OCI-LY1 (cell line): ENCODE measurements at regions not wholly inside any gene's neighbourhood (a gene's known extent, or its start where the extent isn't known, plus 50 kb on each side); places are given as distances from the start of the nearest gene placed in this dataset.

Experiments used
- H2AFZ ChIP-seq: fragments of 200-600 bp; sonication (generic), shearing (Covaris generic); 2 replicates; pipeline ENCODE4 v1.6.0; 2014; ENCODE audit warnings: antibody characterized with exemption, mild to moderate bottlenecking, low read length
- H3F3A ChIP-seq: fragments of 200-600 bp; sonication (generic), shearing (Covaris generic); 2 replicates; pipeline ENCODE4 v1.6.0; 2014; ENCODE audit warnings: mild to moderate bottlenecking, antibody characterized with exemption, low read length, moderate library complexity; ENCODE audit not compliant: insufficient read depth
- H3K27ac ChIP-seq: fragments of 200-600 bp; sonication (generic); 2 replicates; pipeline ENCODE4 v1.5.1; 2014; ENCODE audit warnings: low read length, mixed run types, mild to moderate bottlenecking, low read depth; ENCODE audit not compliant: poor library complexity, severe bottlenecking
- H3K27me3 ChIP-seq: fragments of 200-600 bp; sonication (generic); 2 replicates; pipeline ENCODE4 v1.6.0; 2014; ENCODE audit warnings: antibody characterized with exemption, mild to moderate bottlenecking, low read length, moderate library complexity; ENCODE audit not compliant: insufficient read depth
- H3K36me3 ChIP-seq: fragments of 200-600 bp; sonication (generic); 2 replicates; pipeline ENCODE4 v1.6.1; 2014; ENCODE audit warnings: mild to moderate bottlenecking, antibody characterized with exemption, low read length, moderate library complexity, mixed read lengths; ENCODE audit not compliant: insufficient read depth
- H3K4me1 ChIP-seq: fragments of 200-600 bp; sonication (generic); 2 replicates; pipeline ENCODE4 v1.5.1; 2014; ENCODE audit warnings: mild to moderate bottlenecking, low read length, moderate library complexity; ENCODE audit not compliant: insufficient read depth, severe bottlenecking
- H3K4me2 ChIP-seq: fragments of 200-600 bp; sonication (generic), shearing (Covaris generic); 2 replicates; pipeline ENCODE4 v1.6.1; 2014; ENCODE audit warnings: low read length
- H3K4me3 ChIP-seq: fragments of 200-600 bp; sonication (generic); 2 replicates; pipeline ENCODE4 v1.5.1; 2014; ENCODE audit warnings: low read length, low read depth, mild to moderate bottlenecking, mixed read lengths; ENCODE audit not compliant: poor library complexity, severe bottlenecking
- H3K79me2 ChIP-seq: fragments of 200-600 bp; shearing (Covaris generic); 2 replicates; pipeline ENCODE4 v1.6.1; 2016; ENCODE audit warnings: mixed run types, low read length, mixed read lengths; ENCODE audit not compliant: insufficient read depth
- H3K9ac ChIP-seq: fragments of 200-600 bp; sonication (generic), shearing (Covaris generic); 2 replicates; pipeline ENCODE4 v1.6.1; 2014; ENCODE audit warnings: mild to moderate bottlenecking, low read length, mixed read lengths
- H3K9me2 ChIP-seq: fragments of 200-600 bp; sonication (generic), shearing (Covaris generic); 2 replicates; pipeline ENCODE4 v1.6.1; 2014; ENCODE audit warnings: low read depth, mild to moderate bottlenecking, low read length, mixed read lengths
- H3K9me3 ChIP-seq: fragments of 200-600 bp; shearing (Covaris generic); 2 replicates; pipeline ENCODE4 v1.6.1; 2014; ENCODE audit warnings: low read length, mixed read lengths
- H4K20me1 ChIP-seq: fragments of 200-600 bp; sonication (generic), shearing (Covaris generic); 2 replicates; pipeline ENCODE4 v1.6.0; 2016; ENCODE audit warnings: mild to moderate bottlenecking, low read length; ENCODE audit not compliant: insufficient read depth
- EZH2 ChIP-seq: fragments of 200-600 bp; sonication (generic), shearing (Covaris generic); IDR thresholded peaks from 2 replicates; pipeline ENCODE4 v1.8.0; 2017; ENCODE audit warnings: borderline replicate concordance, mixed run types, mild to moderate bottlenecking, antibody characterized with exemption, low read length, moderate library complexity, mixed read lengths
- TF ChIP-seq, protein P1 (sequence below): fragments of 200-600 bp; sonication (generic), shearing (Covaris generic); IDR thresholded peaks from 2 replicates; pipeline ENCODE4 v1.5.1; 2017; ENCODE audit warnings: mild to moderate bottlenecking, antibody characterized with exemption, low read length, moderate library complexity, mixed read lengths

DNA sequence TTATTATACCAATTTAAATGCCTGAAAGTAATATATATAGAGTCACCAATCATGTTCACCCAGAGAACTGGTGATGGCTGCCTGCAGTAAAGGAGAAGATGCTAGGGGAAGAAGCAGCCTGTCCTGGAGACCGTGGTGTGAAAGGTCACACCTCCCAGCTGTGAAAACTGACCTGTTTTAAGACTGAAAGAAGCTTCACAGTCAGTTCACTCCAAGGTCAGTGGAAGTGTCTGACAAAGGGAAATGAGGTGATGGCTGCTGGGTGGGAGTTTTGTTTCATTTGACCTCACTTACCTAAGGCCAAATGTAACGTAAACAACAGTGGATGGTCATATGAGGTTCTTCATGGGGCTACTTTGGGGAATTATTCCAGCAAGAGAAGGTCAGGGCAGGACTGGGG, 352.1 kb upstream of the GATB start:
- H3K27me3 ChIP-seq = no peaks in the 10 kb centered on the region
- H3K9me2 ChIP-seq = no peaks in the 10 kb centered on the region
- H3K27ac ChIP-seq = no peak overlapping the region
- H3K4me2 ChIP-seq = no peak overlapping the region
- no peaks in the 10 kb centered on the region for H4K20me1 ChIP-seq
- no peaks in the 10 kb centered on the region for H3K9me3 ChIP-seq
- no peak overlapping the region for H3K9ac ChIP-seq
- no peaks in the 10 kb centered on the region for H3F3A ChIP-seq
- TF ChIP-seq, protein P1, sequence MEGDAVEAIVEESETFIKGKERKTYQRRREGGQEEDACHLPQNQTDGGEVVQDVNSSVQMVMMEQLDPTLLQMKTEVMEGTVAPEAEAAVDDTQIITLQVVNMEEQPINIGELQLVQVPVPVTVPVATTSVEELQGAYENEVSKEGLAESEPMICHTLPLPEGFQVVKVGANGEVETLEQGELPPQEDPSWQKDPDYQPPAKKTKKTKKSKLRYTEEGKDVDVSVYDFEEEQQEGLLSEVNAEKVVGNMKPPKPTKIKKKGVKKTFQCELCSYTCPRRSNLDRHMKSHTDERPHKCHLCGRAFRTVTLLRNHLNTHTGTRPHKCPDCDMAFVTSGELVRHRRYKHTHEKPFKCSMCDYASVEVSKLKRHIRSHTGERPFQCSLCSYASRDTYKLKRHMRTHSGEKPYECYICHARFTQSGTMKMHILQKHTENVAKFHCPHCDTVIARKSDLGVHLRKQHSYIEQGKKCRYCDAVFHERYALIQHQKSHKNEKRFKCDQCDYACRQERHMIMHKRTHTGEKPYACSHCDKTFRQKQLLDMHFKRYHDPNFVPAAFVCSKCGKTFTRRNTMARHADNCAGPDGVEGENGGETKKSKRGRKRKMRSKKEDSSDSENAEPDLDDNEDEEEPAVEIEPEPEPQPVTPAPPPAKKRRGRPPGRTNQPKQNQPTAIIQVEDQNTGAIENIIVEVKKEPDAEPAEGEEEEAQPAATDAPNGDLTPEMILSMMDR = no peak
- no peak for TF ChIP-seq EZH2
- no peaks in the 10 kb centered on the region for H3K4me1 ChIP-seq
- H3K4me3 ChIP-seq = no peak overlapping the region
- H3K79me2 ChIP-seq = no peaks in the 10 kb centered on the region
- no peak overlapping the region for H2AFZ ChIP-seq
- no peaks in the 10 kb centered on the region for H3K36me3 ChIP-seq

GRCh38 chr4:152112190-152112589, 351.4 kb upstream of the GATB start:
- Histone ChIP-seq H3K4me2 (no peak overlapping the region), H3K36me3 (no peaks in the 10 kb centered on the region), H3K27me3 (no peaks in the 10 kb centered on the region), H4K20me1 (no peaks in the 10 kb centered on the region), H3K4me1 (no peaks in the 10 kb centered on the region), H3K9ac (no peak overlapping the region), H2AFZ (no peak overlapping the region), H3K9me2 (no peaks in the 10 kb centered on the region), H3K4me3 (no peak overlapping the region), H3F3A (no peaks in the 10 kb centered on the region), H3K9me3 (no peaks in the 10 kb centered on the region), H3K79me2 (no peaks in the 10 kb centered on the region), H3K27ac (no peak overlapping the region)
- TF ChIP-seq, protein P1 = no peak
- no peak for TF ChIP-seq EZH2

DNA sequence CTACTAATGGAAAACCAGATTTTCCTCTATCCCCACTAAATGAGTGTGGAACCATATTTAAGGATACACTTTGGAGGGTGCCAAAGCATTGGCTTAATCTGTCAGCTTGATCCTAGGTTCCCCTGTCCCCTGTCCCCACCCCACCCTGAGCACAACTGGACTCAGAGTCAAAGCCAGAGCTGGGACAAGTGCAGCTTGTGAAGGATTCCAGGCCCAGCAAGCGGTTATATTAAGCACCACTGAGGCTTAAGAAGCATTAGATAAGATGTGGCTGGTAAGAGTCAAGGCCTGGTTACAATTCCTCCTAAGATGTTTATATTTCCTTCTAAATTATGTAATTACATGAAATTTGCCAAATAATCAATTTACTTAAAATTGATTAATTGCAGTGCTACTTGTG, 350.0 kb upstream of the GATB start:
- no peaks in the 10 kb centered on the region for H3K27me3 ChIP-seq
- H3K4me1 ChIP-seq = no peaks in the 10 kb centered on the region
- no peaks in the 10 kb centered on the region for H3K36me3 ChIP-seq
- no peaks in the 10 kb centered on the region for H3K9me3 ChIP-seq
- H3K4me2 ChIP-seq = no peak overlapping the region
- H3F3A ChIP-seq = no peaks in the 10 kb centered on the region
- no peaks in the 10 kb centered on the region for H3K9me2 ChIP-seq
- no peaks in the 10 kb centered on the region for H4K20me1 ChIP-seq
- no peak overlapping the region for H3K27ac ChIP-seq
- H3K79me2 ChIP-seq = no peaks in the 10 kb centered on the region
- no peak overlapping the region for H2AFZ ChIP-seq
- TF ChIP-seq, protein P1 = no peak
- no peak for TF ChIP-seq EZH2
- H3K4me3 ChIP-seq = no peak overlapping the region
- H3K9ac ChIP-seq = no peak overlapping the region
